Superior temporal gyrus (tissue), 1 donor: ENCODE measurements at regions not wholly inside any gene's neighbourhood (a gene's known extent, or its start where the extent isn't known, plus 50 kb on each side); places are given as distances from the start of the nearest gene placed in this dataset.
A peak's percentile ranks its signal among the peaks of the same experiment; 100 is the strongest.

ENCODE experiments used
- DNase-seq: peaks from one replicate; pipeline ENCODE4 v3.0.0-alpha.2; 2016; ENCODE audit errors: extremely low spot score

- peak; percentile 38 for DNase-seq
Observed at GRCh38 chr6:141677598-141678211, 455.0 kb upstream of the GJE1 start.

- DNase-seq: peak; percentile 48
Observed at GRCh38 chr6:141675957-141676356, 456.8 kb upstream of the GJE1 start.

- no peak for DNase-seq
Observed at GRCh38 chr6:141669141-141669540, 463.6 kb upstream of the GJE1 start.

- no peak for DNase-seq
Observed at GRCh38 chr6:141667580-141668309, 465.0 kb upstream of the GJE1 start.

- DNase-seq: no peak
Observed at GRCh38 chr6:141666187-141666586, 466.5 kb upstream of the GJE1 start.

- DNase-seq: no peak
Observed at GRCh38 chr6:141664744-141665143, 468.0 kb upstream of the GJE1 start.

GRCh38 chr6:141659582-141659981 is 473.1 kb upstream of the GJE1 start:
- no peak for DNase-seq

- DNase-seq: peak; percentile 34
Observed at GRCh38 chr6:141658696-141659095, 474.0 kb upstream of the GJE1 start.

GRCh38 chr6:141657812-141658211 is 474.9 kb upstream of the GJE1 start:
- no peak for DNase-seq

- no peak for DNase-seq
Observed at GRCh38 chr6:141653590-141653989, 479.1 kb upstream of the GJE1 start.

GRCh38 chr6:141641951-141642350 is 490.8 kb upstream of the GJE1 start:
- DNase-seq: no peak

- no peak for DNase-seq
Observed at GRCh38 chr6:141641406-141641805, 491.3 kb upstream of the GJE1 start.

- DNase-seq: no peak
Observed at GRCh38 chr6:141635621-141636020, 497.1 kb upstream of the GJE1 start.

GRCh38 chr6:141634269-141634668 is 498.5 kb upstream of the GJE1 start:
- DNase-seq: no peak

GRCh38 chr6:141624301-141624700 is 508.4 kb upstream of the GJE1 start:
- DNase-seq: no peak

GRCh38 chr6:141618180-141618581 is 514.5 kb upstream of the GJE1 start:
- DNase-seq: no peak

- no peak for DNase-seq
Observed at GRCh38 chr6:141610741-141611140, 522.0 kb upstream of the GJE1 start.

- DNase-seq: no peak
Observed at GRCh38 chr6:141607956-141608355, 524.8 kb upstream of the GJE1 start.

- no peak for DNase-seq
Observed at GRCh38 chr6:141598487-141598886, 534.2 kb upstream of the GJE1 start.

- DNase-seq: no peak
Observed at GRCh38 chr6:141594874-141595273, 537.9 kb upstream of the GJE1 start.

- DNase-seq: no peak
Observed at GRCh38 chr6:141593311-141593710, 539.4 kb upstream of the GJE1 start.

GRCh38 chr6:141587482-141588266 is 545.1 kb upstream of the GJE1 start:
- no peak for DNase-seq
